ENCODE measurements at regions not wholly inside any gene's neighbourhood (a gene's known extent, or its start where the extent isn't known, plus 50 kb on each side); places are given as distances from the start of the nearest gene placed in this dataset.

- no peak for DNase-seq
These were observed 172.4 kb upstream of the AGR3 start for GRCh38 chr7:17054206-17054605.

DNA sequence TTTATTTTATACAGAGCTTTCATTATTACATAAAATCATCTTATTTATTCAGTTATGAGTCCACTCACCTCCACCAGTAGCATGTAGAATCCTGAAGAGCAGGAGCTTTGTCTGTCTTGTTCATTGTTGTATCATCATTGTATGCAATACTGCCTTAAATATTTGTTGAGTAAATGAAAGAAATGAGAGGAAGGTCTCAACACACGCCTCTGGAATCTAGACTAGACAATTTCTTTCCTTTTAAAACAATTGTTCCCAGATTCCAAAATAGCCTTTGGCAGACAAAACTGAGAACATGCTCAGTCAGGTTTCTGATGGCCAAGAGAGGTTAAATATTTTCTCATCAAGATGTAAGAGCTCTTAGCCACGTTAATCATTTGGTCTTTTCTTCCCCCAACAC, 173.1 kb upstream of the AGR3 start:
- no peak for DNase-seq

- no peak for DNase-seq
These were observed 173.8 kb upstream of the AGR3 start for GRCh38 chr7:17055596-17055995.

DNA sequence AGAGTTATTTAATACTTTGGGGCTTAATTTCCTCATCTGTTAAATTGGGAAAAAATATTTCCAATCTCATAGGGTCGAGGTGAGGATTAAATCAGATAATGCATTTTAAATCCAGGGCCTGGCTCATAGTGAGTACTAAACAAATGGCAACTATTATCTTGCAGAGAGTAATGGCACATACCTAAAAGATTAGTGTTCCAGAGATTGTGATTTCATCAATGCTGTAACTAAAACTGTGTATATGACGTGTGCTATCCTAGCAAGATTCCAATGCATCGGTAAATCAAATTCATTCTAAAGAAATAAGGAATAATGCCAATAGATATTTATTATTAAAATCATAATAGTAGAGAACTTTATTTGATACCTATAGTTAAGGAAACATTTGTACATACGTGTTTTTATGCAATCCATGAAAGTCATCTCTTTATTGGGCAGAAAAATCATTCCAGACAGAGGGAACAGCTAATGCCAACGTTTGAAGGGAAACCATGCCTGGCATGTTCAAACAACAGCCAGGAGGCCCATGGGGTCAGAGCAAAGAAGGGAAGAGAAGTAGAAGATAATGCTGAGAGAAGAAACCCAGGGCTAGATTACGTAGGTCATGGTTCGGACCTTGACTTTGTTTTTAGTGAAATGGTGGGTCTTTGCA, 174.8 kb upstream of the AGR3 start:
- no peak for DNase-seq

- no peak for DNase-seq
These were observed 175.3 kb upstream of the AGR3 start for GRCh38 chr7:17057143-17057509.

DNA sequence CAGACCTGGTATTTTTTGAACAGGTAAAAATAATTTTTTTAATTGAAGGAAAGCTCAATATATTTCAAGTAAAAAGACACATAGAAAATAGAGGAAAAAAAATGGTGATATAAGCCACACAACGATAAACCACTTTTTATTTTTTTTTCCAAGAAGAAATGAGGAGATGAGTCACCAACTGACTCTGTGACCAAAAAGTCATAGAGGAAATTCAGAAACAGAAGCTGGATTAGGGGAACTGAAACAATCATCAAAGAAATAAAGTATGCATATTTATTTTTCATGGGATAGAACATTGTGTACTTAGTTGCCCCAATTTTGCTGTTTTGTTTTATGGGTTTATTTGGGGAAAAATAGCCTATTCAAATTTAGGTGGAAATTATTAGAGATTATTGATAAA, 176.8 kb upstream of the AGR3 start:
- peak in 1 of 2 donors; percentile 7 for DNase-seq

DNA sequence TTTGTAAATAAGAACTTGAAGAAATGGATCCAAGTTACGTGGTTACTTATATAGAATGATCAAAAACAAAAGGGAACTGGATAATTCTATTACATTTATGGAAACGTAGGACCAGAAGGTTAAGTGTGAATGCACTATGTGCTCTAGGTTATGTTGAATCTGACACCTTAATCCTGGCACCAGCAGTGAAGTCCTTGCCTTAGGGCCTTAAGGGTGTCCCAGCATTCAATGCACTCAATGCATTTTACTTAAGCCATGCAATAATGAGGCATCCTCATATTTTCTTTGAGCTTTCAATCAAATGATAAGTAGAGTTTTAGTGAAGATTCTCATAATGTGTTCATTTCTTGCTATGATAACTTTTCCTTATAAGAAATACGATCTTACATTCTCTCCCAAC, 178.3 kb upstream of the AGR3 start:
- DNase-seq: no peak

GRCh38 chr7:17061443-17061842, 179.7 kb upstream of the AGR3 start:
- DNase-seq: no peak

- no peak for DNase-seq
These were observed 180.6 kb upstream of the AGR3 start for GRCh38 chr7:17062151-17063044.

DNA sequence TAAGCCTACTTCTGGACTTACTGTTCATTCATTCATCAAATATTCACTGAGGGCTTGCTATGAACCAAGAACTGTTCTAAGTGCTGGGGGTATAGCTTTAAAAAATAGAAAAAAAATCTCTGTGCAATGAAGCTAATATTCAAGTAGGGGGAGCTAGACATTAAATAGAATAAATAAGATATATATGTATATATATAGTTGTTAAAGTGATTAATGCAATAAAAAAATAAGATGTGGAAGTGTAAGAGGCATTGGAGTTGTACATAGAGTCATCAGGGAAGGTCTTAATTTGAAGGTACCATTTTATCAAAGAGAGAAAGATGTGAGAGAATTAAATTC, 181.2 kb upstream of the AGR3 start:
- no peak for DNase-seq

GRCh38 chr7:17067691-17068090, 185.9 kb upstream of the AGR3 start:
- DNase-seq: no peak

DNA sequence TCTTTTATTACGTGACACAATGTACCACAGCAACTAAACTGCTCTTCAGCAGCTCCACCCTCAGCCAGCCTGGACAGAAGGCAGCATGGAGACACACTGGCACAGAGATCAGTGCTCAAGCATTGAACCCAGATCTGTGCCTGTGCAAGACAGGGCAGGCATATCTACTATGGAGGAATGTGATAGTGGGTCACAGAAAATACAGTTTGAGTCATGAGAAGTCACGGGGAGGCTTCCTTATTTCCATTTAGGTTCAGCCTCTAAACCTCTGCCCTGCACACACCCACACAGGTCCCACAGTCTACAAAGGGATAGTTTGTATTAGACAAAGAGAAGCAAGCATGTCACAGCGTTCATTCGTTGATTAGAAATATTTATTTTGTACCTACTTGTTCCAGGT, 187.4 kb upstream of the AGR3 start:
- DNase-seq: no peak

- DNase-seq: no peak
These were observed 188.5 kb upstream of the AGR3 start for GRCh38 chr7:17070231-17070708.

DNA sequence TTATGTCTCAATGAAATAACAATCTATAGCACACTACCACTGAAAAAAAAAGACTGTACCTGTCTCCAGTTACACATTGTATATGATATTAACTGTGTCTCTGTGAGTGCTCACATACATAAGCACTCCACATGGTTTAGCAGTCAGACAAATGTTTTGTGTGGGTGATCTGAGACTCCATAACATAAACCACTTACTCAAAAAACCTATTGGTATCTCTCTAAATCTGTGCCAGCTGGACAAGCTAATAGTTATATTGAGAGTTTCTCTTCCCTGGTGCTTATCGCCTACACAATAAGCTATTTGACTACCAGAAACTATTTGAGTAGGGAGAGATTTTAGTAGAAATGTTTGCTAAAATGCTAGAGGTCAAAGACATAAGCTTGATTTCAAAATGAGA, 190.1 kb upstream of the AGR3 start:
- DNase-seq: no peak

DNA sequence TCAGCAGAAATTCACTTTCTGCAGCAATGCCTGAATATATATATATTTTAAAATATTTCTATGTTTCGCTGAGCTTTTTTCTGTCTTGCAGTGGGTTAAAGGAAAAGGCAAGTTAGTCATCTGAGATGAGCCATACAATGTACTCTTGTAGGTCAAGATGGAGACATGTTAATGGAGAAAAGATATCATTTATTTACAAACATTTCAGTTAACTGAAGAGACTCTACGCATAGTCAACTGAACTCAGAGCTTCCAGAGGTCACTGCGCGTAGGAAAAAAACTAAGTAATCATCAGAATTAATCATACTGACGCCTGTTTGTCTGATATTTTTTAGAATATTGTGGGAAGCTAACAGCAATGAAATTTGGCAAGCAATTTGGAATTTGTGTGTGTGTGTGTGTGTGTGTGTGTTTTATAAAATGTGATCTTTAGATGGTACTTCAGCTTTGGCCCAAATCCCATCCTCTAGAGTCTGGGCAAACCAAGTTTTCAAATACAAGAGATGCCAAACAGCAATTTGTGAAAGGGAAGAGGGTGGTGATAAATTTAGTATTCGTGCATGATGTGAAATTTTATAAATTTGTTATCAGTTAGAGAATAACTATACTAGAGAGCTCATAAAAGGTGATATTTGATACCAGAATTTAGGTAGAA, 193.9 kb upstream of the AGR3 start:
- no peak for DNase-seq

GRCh38 chr7:17078298-17078697, 196.5 kb upstream of the AGR3 start:
- no peak for DNase-seq

DNA sequence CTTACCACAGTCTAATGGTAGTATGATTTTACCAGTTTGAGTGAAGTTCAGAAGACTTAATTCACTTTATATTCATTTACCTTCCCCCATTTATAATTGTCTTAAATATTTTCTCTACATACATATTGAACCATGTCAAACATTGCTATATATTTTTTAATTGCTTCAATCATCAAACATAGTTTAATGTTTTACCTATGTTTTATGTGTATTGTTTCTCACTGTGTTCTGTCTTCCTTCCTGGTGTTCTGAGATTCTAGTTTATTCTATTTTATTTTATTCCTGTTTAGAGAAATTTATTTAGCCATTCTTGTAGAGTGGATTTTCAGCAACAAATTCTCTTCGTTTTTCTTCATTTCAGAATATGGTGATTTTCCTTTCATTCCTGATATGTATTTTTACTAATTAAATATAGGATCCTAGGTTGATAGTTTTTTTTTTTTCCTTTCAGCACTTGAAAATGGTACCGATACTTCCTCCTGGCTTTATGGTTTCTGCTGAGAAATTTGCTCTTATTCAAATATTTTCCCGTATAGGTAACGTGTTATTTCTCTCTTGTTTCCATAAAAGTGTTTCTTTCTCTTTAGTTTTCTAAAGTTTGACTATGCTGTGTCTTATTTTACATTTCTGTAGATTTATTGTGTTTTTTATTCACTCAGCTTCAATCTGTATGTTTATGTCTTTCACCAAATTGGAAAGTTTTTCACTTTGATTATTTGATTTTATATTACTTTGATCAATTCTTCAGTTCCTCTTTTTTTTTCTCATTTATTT, 201.8 kb upstream of the AGR3 start:
- DNase-seq: no peak

DNA sequence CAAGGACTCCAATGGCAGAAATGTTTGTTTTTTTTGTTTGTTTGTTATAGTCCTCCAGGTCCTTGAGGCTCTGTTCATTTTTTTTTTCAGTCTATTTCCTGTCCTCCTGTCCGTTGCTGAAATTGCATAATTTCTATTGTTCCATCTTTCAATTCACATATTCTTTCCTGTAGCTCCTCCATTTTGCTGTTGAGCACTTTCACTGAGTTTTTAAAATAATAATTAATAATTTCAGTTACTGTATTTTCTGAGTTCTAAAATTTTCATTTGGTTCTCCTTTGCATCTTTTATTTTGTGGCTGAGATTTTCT, 202.3 kb upstream of the AGR3 start:
- DNase-seq: no peak

GRCh38 chr7:17085186-17085585, 203.4 kb upstream of the AGR3 start:
- DNase-seq: no peak

DNA sequence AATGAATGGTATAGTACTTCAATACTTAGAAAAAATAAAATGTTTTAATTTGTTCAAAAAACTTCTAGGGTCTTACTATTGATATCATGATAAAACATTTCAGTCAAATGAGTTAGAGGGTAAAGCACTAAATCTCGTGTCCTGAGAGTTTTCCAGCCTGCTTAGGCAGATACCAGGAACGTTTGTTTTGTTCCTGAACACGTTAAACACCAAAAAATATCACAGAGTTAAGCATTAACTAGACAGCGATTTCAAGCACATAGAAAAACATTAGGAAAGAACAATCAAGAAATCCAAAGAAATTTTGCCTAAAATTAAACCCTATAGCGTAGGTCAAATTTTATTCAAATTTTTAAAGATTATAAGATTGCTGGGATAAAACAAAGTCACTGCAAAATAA, 204.6 kb upstream of the AGR3 start:
- DNase-seq: no peak

DNA sequence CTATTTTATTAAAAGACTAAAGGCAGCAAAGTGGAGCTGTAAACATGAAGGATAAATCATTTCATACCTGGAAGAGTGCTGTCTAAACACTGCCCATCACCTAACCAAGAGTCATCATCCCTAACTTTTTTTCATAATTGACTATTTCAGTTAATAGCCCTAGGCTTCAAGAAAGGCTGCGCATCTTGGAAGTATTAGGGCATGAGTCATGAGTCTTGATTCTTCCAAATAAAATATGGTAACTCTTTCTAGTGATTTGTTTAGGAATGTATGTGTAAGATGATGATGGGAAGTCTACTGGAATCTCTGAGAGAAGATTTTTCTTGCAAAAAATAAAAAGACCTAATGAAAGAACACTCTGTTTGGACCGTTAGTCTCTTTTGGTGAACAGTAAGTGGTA, 207.7 kb upstream of the AHR start:
- no peak for DNase-seq

DNA sequence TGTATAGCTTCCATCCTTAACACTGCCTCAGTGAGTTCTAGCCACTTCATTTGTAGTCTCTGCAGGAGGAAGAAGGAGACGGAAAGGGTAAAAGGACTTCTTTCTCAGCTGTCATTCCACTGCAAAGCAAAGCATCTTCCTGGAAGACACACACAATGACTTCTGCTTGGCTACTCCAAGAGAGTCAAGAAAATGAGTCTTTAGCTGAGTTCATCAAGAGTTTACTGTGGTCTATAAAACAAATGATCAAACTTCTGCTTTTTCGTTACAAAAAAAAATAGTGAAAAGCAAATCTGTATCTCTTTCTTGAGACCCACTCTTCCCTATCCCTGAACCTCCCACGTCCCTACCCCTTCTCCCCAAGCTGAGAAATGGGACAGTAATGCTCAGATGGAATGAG, 205.0 kb upstream of the AHR start:
- no peak for DNase-seq

DNA sequence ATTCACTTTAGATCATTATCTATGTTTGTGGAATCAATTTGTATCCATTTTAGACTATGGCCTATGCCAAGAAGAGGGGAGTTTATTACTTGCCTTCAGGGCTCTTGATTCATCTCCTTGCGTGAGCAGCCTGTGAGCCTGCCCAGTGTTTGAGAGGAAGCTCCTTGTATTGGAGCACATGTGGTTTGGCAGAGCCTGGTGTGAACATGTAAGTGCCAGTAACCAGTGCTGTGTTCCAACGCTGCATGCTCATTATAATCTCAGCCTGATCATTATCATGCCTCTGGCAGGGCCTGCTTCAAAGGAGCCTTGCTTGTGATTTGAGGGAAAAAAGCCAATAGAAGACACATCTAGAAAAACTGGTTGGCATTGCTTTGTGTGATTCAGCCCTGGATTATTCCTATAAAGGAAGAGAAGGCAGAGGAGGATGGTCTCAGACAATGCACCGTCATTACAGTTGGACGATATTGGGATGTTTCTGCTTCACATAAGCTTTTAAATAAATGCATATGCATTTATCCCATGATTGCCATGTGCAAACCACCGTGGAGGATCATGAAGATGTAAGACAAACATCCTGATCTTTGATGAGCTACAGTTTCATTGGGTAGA, 203.4 kb upstream of the AHR start:
- no peak for DNase-seq

All from CD4-positive, alpha-beta T cell treated with Interferon alpha-2 for 1 hour (primary cell).